Upper lobe of right lung (tissue), 1 donor: ENCODE measurements at regions not wholly inside any gene's neighbourhood (a gene's known extent, or its start where the extent isn't known, plus 50 kb on each side); places are given as distances from the start of the nearest gene placed in this dataset.
A peak's percentile ranks its signal among the peaks of the same experiment; 100 is the strongest.
"Not testable (repeated sequence)": the region's sequence is repeated elsewhere in the genome, so short reads cannot be mapped to it uniquely, and the experiment has no call there.

Experiments used
- ATAC-seq: fragments of 200-7000 bp; cut with Tn5 transposase; one replicate; pipeline ENCODE4 v1.9.1; 2020; ENCODE audit warnings: mild to moderate bottlenecking, moderate library complexity
- DNase-seq: peaks from one replicate; pipeline ENCODE4 v3.0.0-alpha.2; 2020
- H3K27ac ChIP-seq: fragments of 200-600 bp; one replicate; pipeline ENCODE4 v1.8.0; 2022
- H3K27me3 ChIP-seq: fragments of 200-600 bp; one replicate; pipeline ENCODE4 v1.8.0; 2022; ENCODE audit warnings: mild to moderate bottlenecking
- H3K36me3 ChIP-seq: fragments of 200-600 bp; one replicate; pipeline ENCODE4 v1.8.0; 2022
- H3K4me1 ChIP-seq: fragments of 200-600 bp; one replicate; pipeline ENCODE4 v1.8.0; 2022
- H3K4me3 ChIP-seq: fragments of 200-600 bp; one replicate; pipeline ENCODE4 v1.8.0; 2022; ENCODE audit warnings: mild to moderate bottlenecking
- H3K9me3 ChIP-seq: fragments of 200-600 bp; one replicate; pipeline ENCODE4 v1.8.0; 2022
- CTCF ChIP-seq: fragments of 200-600 bp; IDR thresholded peaks from one replicate; pipeline ENCODE4 v1.8.0; 2022; ENCODE audit warnings: antibody characterized with exemption
- intact Hi-C: fragments of 100-400 bp; cut with DNase I; formaldehyde crosslinking; loops from one replicate; pipeline ENCODE4 v1.11.0; 2022
- donor health status: DM: no; HTN: yes; CAD: no; lungs with severe emphysema.

- intact Hi-C loops: no loop called here
- peak; percentile 47 for ATAC-seq
These were observed 236.6 kb downstream of the CYRIA start for GRCh38 chr2:16429002-16429401.

DNA sequence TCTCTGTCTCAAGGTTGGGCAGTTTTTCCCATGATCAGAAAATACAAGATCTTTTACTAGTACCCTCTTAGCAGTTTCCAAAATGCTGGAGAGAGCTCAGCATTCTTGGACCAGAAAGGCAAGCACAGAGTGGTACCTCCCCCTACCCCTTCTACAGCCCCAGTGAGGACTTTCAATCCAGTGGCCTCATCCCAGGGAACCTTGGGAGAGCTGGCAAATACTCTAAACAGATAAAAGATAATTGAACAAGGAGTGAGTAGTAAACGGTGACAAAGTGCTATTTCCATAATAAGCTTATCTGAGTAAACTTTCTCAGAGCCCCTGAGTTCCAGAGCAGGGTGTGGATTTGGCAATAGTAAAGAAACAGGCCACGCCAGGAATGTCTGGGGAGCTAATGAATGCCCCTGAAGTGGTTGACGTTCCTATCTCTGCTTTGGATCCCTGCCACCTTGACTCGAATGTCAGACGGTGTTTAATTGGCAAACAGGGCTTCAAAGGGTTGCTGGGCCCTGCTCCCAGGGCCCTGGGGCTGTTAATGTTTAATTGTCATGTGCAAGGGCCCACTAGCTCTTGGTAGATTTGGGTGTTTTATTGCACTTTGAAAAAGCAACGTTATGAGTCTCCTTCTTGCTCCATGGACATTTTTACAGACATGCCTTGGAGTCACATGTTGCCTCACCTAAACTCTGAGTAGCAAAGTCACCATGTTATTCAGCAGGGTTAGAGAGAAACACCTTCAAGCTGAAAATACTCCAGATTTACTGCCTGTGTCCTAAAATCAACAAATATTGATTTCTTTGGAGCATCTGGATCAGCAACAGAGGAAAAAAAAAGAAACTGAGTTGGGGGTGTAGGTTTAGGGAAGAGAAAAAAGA is 239.9 kb downstream of the CYRIA start:
- ATAC-seq: peak; percentile 92
- no peaks in the 10 kb centered on the region for H3K4me1 ChIP-seq

More at GRCh38 chr2:16429002-16429401, 236.6 kb downstream of the CYRIA start:
- TF ChIP-seq CTCF: no peak
- no peak overlapping the region for H3K4me3 ChIP-seq
- no peaks in the 10 kb centered on the region for H3K9me3 ChIP-seq
- H3K27ac ChIP-seq: no peak overlapping the region
- no peaks in the 10 kb centered on the region for H3K36me3 ChIP-seq
- H3K27me3 ChIP-seq: no peaks in the 10 kb centered on the region
- no peak for DNase-seq
- H3K4me1 ChIP-seq: no peaks in the 10 kb centered on the region

DNA sequence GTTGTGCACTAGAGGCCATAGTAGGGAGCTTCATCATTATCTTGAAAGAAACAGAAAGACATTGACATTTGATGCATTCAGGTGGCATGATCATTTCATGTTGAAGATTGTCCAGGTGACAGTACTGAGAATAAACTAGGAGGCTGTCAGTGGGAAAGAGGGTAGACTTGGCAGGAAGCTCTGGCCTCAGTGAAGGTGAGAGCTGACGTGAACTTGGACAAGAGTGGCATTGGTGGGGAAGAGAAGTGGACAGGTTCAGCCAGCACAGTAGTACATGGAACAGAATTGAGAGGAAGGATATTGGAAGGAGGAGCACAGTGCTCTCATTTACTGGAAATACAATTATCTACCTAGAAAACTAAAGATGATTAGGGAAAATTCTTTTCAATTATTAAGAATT is 245.2 kb downstream of the CYRIA start:
- Histone ChIP-seq H3K9me3 (no peaks in the 10 kb centered on the region), H3K4me3 (no peak overlapping the region), H3K27ac (no peak overlapping the region), H3K27me3 (no peaks in the 10 kb centered on the region), H3K4me1 (no peaks in the 10 kb centered on the region), H3K36me3 (no peaks in the 10 kb centered on the region)
- intact Hi-C loops: no loop called here
- DNase-seq: no peak
- ATAC-seq: no peak
- no peak for TF ChIP-seq CTCF

More for the DNA sequence above, 239.9 kb downstream of the CYRIA start:
- no peak for TF ChIP-seq CTCF
- peak overlapping the region; percentile 28 for H3K27ac ChIP-seq
- DNase-seq: peak; percentile 72
- H3K36me3 ChIP-seq: no peaks in the 10 kb centered on the region
- H3K9me3 ChIP-seq: no peaks in the 10 kb centered on the region
- H3K4me3 ChIP-seq: no peak overlapping the region
- intact Hi-C loops: no loop called here
- no peaks in the 10 kb centered on the region for H3K27me3 ChIP-seq

GRCh38 chr2:16417726-16418125 is 247.9 kb downstream of the CYRIA start:
- Histone ChIP-seq H3K36me3 (no peaks in the 10 kb centered on the region), H3K27ac (no peak overlapping the region), H3K9me3 (no peaks in the 10 kb centered on the region), H3K4me3 (no peak overlapping the region), H3K27me3 (no peaks in the 10 kb centered on the region), H3K4me1 (no peaks in the 10 kb centered on the region)
- intact Hi-C loops: no loop called here
- DNase-seq (no peak), ATAC-seq (peak; percentile 35)
- TF ChIP-seq CTCF: no peak

- Histone ChIP-seq H3K4me1 (no peaks in the 10 kb centered on the region), H3K27me3 (no peaks in the 10 kb centered on the region), H3K27ac (no peak overlapping the region), H3K9me3 (no peaks in the 10 kb centered on the region), H3K4me3 (no peak overlapping the region), H3K36me3 (no peaks in the 10 kb centered on the region)
- no peak for ATAC-seq
- DNase-seq: no peak
- TF ChIP-seq CTCF: no peak
- intact Hi-C loops: no loop called here
These were observed 249.0 kb downstream of the CYRIA start for GRCh38 chr2:16416651-16417050.

- H3K27ac ChIP-seq, H3K36me3 ChIP-seq, ATAC-seq, DNase-seq, H3K4me1 ChIP-seq, H3K27me3 ChIP-seq, H3K4me3 ChIP-seq, H3K9me3 ChIP-seq, intact Hi-C loops: not testable (repeated sequence)
These were observed 249.8 kb downstream of the CYRIA start for GRCh38 chr2:16415861-16416260.
